ENCODE measurements at regions not wholly inside any gene's neighbourhood (a gene's known extent, or its start where the extent isn't known, plus 50 kb on each side); places are given as distances from the start of the nearest gene placed in this dataset.
"Not testable (repeated sequence)": the region's sequence is repeated elsewhere in the genome, so short reads cannot be mapped to it uniquely, and the experiment has no call there.

GRCh38 chr3:5638550-5638949, 451.0 kb downstream of the EDEM1 start:
- no peak for DNase-seq

- DNase-seq, result no peak
Measured at GRCh38 chr3:5644773-5645670, 457.5 kb downstream of the EDEM1 start.

GRCh38 chr3:5645692-5646410, 458.3 kb downstream of the EDEM1 start:
- DNase-seq, result no peak

- no peak for DNase-seq
Measured at GRCh38 chr3:5650303-5650702, 462.8 kb downstream of the EDEM1 start.

GRCh38 chr3:5651351-5651750, 463.8 kb downstream of the EDEM1 start:
- DNase-seq, result no peak

GRCh38 chr3:5653426-5654143, 466.1 kb downstream of the EDEM1 start:
- no peak for DNase-seq

- DNase-seq, result no peak
Measured at GRCh38 chr3:5657106-5657505, 469.6 kb downstream of the EDEM1 start.

- DNase-seq, result no peak
Measured at GRCh38 chr3:5663601-5664000, 476.1 kb downstream of the EDEM1 start.

GRCh38 chr3:5666455-5666854, 478.9 kb downstream of the EDEM1 start:
- no peak for DNase-seq

- DNase-seq, result no peak
Measured at GRCh38 chr3:5673521-5673920, 486.0 kb downstream of the EDEM1 start.

- DNase-seq, result no peak
Measured at GRCh38 chr3:5675319-5675718, 487.8 kb downstream of the EDEM1 start.

GRCh38 chr3:5677555-5677954, 490.0 kb downstream of the EDEM1 start:
- DNase-seq, result no peak

- no peak for DNase-seq
Measured at GRCh38 chr3:5678248-5678647, 490.7 kb downstream of the EDEM1 start.

- DNase-seq, result no peak
Measured at GRCh38 chr3:5678844-5679243, 491.3 kb downstream of the EDEM1 start.

- no peak for DNase-seq
Measured at GRCh38 chr3:5687230-5687629, 499.7 kb downstream of the EDEM1 start.

GRCh38 chr3:5690490-5690889, 503.0 kb downstream of the EDEM1 start:
- no peak for DNase-seq

GRCh38 chr3:5690904-5691532, 503.5 kb downstream of the EDEM1 start:
- DNase-seq, result no peak

- no peak for DNase-seq
Measured at GRCh38 chr3:5692446-5692845, 504.9 kb downstream of the EDEM1 start.

- no peak for DNase-seq
Measured at GRCh38 chr3:5694266-5694665, 506.8 kb downstream of the EDEM1 start.

GRCh38 chr3:5698851-5699250, 511.3 kb downstream of the EDEM1 start:
- DNase-seq, result no peak

- no peak for DNase-seq
Measured at GRCh38 chr3:5699313-5699712, 511.8 kb downstream of the EDEM1 start.

GRCh38 chr3:5699811-5700210, 512.3 kb downstream of the EDEM1 start:
- DNase-seq, result no peak

GRCh38 chr3:5701005-5701404, 513.5 kb downstream of the EDEM1 start:
- DNase-seq, result not testable (repeated sequence)

Measured in stimulated activated CD4-positive, alpha-beta T cell treated with anti-CD3 and anti-CD28 coated beads, Interleukin-1b, Interleukin-23, amount 100 ng/mL, for 48 hours (primary cell).